Pulmonary artery endothelial cell (primary cell): ENCODE measurements at regions not wholly inside any gene's neighbourhood (a gene's known extent, or its start where the extent isn't known, plus 50 kb on each side); places are given as distances from the start of the nearest gene placed in this dataset.

ENCODE experiments used
- DNase-seq: peaks from one replicate; pipeline ENCODE4 v3.0.0-alpha.2; 2011; ENCODE audit warnings: low read depth, low spot score

- no peak for DNase-seq
Measured at GRCh38 chr4:174122705-174123104, 160.8 kb downstream of the FBXO8 start.

GRCh38 chr4:174120446-174121295, 162.8 kb downstream of the FBXO8 start:
- DNase-seq, result peak; percentile 32

DNA sequence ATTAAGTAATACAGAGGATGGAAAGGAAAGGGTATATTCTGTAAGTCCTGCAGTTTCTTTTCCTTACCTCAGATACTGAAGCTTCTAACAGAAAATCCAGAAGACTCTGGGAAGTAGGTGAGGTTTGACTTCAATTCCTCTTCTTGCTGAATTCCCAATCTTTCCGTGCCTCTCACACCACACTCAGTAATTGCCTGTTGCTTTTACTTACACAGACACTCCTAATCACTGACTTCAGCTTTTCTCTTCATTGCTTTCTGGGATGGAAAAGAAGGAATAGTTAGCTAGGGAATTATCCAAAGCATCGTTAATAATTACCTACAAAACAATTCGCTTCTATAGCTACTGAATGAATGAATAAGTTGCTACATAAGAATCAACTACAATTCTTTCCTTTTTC, 163.6 kb downstream of the FBXO8 start:
- no peak for DNase-seq

DNA sequence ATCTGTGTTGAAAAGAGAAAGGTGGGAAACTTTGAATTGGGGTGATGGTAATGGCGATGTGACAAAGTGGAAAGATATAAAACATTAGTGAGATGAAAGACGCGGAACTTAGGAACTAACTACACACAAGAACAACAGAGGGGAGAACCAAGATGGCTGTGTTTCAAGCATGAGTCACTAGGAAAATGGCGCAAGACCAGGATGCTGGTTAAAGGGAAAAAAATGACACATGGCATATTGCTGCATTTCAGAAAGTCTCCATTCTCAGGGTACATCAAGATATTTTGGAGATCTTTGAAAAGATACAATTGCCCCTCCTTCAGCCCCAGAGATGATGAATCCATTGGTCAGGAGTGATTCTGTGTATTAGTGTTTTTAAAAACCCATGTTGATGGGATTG, 164.4 kb downstream of the FBXO8 start:
- no peak for DNase-seq

DNA sequence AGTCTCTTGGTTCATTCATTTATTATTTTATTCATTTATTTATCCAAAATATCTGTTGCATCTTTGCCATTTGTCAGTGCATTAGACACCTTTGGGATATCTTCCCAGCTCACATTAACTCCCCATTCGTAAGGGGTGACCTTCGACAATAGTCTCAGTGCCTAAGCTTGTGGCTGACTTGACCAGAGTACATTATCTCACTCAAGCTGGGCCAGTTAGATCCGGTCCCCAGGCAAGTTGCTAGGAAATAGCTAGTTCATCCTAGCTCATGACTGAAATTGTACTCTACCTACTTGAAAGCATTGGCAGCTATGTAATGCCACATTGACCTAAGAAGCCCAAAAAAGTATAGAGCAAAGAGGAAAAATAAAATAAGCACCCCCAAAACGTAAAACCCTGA, 165.3 kb downstream of the FBXO8 start:
- no peak for DNase-seq

- no peak for DNase-seq
Measured at GRCh38 chr4:174117445-174117844, 166.0 kb downstream of the FBXO8 start.

DNA sequence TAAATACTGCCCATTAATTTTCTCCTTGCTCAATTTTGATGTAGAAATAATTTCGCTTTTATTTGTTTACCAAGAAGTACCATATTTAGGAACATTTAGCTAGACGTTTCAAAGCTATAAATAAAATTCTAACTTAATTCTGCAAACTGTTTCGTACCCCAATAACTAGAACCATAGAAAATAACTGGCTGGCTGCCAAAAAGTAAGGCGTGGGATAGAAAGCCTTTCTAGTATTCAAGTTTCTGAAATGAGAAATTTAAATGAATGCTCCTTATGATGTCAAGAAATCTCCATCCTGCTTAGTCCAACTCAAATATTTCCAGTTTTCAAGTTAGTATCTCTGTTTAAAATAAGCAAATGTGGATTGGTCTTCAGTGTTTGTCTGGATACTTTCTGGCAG, 167.4 kb downstream of the FBXO8 start:
- DNase-seq, result no peak

GRCh38 chr4:174111422-174111821, 172.0 kb downstream of the FBXO8 start:
- no peak for DNase-seq

DNA sequence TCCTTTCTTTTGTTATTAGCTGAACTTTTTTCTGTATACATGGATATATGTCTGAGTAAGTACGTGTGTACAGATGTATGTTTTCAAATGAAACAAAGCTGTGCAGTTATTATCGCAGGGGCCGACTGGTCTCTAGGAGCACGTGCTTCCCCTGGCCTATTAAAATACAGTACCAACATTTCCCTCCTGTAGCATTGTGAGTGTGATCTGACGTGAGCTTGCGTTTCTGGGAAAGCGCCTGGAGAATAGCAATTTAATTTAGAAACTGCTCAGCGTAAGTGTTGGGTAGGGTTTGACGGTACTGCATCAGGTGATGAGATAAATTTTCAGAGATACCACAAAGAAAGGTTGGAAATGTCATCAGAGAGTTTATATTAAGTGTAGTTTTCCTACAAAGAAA, 173.3 kb downstream of the FBXO8 start:
- DNase-seq, result no peak

GRCh38 chr4:174107746-174108354, 175.6 kb downstream of the FBXO8 start:
- no peak for DNase-seq

DNA sequence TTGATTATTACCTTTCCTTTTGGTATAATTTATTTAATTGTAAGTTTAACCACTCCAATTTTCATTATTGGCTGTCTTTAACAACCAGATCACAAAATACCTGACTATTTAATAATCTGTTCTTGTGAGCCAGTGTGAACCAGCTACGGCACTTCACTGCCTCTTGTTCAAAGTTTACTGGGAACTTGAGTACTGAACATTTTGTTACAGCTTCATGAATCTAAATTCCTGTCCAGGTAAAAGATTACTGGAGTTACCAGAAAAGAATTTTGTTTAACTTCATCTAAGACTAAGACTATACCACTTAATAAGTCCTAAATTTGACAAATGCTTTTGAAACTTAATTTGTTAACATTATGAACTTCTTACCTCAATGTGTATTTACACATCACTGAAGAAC, 178.3 kb downstream of the FBXO8 start:
- no peak for DNase-seq

GRCh38 chr4:174100910-174101309, 182.6 kb downstream of the FBXO8 start:
- DNase-seq, result no peak

- DNase-seq, result no peak
Measured at GRCh38 chr4:174099712-174100111, 183.8 kb downstream of the FBXO8 start.

DNA sequence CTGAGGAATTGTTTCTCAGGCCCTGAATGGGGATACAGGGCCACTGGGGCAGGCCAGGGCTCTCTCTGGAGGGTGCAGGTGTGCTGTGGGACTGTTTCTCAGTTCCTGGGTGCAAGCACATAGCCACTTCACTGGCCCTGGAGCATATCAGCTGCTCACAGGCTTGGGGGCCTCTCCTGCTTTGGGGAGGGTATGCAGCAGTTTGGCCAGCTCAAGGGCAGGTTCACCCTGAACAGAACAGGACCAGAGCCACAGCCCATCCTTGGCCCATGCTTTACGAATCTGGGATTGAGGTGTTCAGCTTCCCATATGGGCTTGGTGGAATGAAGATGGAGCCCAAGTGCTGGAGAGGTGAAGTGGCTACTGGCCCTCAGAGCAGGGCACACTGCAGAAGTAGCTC, 186.5 kb downstream of the FBXO8 start:
- no peak for DNase-seq

GRCh38 chr4:174096456-174096855, 187.0 kb downstream of the FBXO8 start:
- no peak for DNase-seq

- DNase-seq, result no peak
Measured at GRCh38 chr4:174091130-174091529, 192.3 kb downstream of the FBXO8 start.

GRCh38 chr4:174089711-174090110, 193.8 kb downstream of the FBXO8 start:
- no peak for DNase-seq

- DNase-seq, result no peak
Measured at GRCh38 chr4:174088795-174089194, 194.7 kb downstream of the FBXO8 start.

DNA sequence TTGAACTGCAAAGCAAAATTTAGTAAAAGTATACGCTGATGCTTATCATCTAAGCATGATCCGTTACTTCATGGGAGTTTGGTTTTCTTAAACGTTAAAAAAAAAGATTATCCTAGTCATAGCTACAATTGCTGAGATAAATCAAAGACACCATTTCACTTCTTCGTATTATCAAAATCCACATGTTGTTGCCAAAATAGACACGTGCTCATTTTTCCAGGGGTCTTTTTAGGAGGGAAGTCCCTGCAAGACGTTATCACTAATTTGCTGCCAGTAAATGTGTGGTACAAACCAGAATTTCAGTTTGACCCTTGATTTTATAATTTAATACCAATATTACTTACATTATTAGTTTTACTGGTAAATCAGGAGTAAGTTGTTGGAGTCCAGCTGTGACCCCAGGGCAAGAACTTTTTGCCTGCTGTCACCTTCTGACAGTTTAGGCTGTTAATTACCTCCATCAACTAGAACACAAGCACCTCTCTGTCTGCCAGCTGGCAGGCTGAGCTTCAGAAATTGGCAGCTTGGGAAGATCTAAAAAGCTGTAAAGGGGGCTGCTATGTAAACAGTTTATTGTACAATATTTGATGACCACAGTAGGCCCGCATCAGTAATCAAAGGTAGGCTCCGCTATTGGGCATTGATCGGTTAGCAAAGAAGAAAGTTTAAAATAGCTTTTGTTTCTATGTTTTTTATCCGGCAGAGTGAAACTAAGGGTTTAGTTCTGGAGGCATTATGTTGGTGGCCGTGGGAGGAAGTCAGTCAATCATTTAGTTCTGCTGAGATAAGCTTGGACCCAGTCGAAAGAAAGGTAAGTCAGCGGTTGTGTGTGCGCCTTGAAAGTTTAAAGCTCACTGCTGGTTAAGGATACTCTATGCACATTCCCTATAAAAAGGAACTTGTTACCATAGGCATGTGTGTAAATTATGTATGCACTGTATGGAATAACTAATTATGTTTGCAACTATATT, 196.4 kb downstream of the FBXO8 start:
- no peak for DNase-seq

- no peak for DNase-seq
Measured at GRCh38 chr4:174084981-174085380, 198.5 kb downstream of the FBXO8 start.

DNA sequence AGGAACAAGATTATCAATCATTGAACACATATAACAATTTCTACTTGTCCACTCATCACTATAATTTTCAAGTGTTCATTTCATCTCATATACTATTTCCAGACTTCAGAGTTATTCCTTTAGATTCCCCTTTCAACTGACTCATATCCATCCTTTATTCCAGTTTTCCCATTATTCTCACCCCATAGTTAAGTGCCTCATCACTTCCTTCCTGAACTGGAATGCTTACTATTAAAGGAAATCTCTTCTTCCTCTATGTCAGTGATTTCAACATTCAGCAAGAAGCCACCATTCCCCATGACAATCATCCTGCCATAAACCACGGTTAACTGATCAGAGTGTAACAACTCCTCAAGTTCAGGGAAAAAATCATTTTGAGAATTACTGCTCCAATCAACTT, 198.9 kb downstream of the FBXO8 start:
- DNase-seq, result peak; percentile 26

GRCh38 chr4:174080361-174080760, 203.1 kb downstream of the FBXO8 start:
- no peak for DNase-seq
